Central memory CD8-positive, alpha-beta T cell (primary cell): ENCODE measurements at regions not wholly inside any gene's neighbourhood (a gene's known extent, or its start where the extent isn't known, plus 50 kb on each side); places are given as distances from the start of the nearest gene placed in this dataset.

Experiments used
- ATAC-seq: fragments of 150-1000 bp; cut with Tn5 transposase; replicated peaks from 2 replicates; pipeline ENCODE4 v1.10.0; 2022; ENCODE audit warnings: mild to moderate bottlenecking, moderate FRiP score, moderate number of reproducible peaks; ENCODE audit not compliant: poor library complexity, severe bottlenecking; ENCODE audit errors: extremely low read depth
- DNase-seq, 2 donors: peaks; one replicate each; pipeline ENCODE4 v3.0.0; 2021; ENCODE audit warnings: low spot score in 2 of 2
- H3K27ac Mint-ChIP-seq: one replicate; pipeline ENCODE4 v1.8.0; 2022; ENCODE audit warnings: low read depth, mild to moderate bottlenecking, moderate library complexity, mixed read lengths
- H3K27me3 Mint-ChIP-seq: one replicate; pipeline ENCODE4 v1.8.0; 2022; ENCODE audit warnings: mixed read lengths
- H3K36me3 Mint-ChIP-seq: one replicate; pipeline ENCODE4 v1.8.0; 2022; ENCODE audit warnings: mild to moderate bottlenecking, moderate library complexity, mixed read lengths; ENCODE audit not compliant: insufficient read depth
- H3K4me1 Mint-ChIP-seq: one replicate; pipeline ENCODE4 v1.8.0; 2022; ENCODE audit warnings: mixed read lengths
- H3K4me3 Mint-ChIP-seq: one replicate; pipeline ENCODE4 v1.8.0; 2022; ENCODE audit warnings: mild to moderate bottlenecking, moderate library complexity, mixed read lengths
- H3K9me3 Mint-ChIP-seq: one replicate; pipeline ENCODE4 v1.8.0; 2022; ENCODE audit warnings: mixed read lengths

GRCh38 chr5:20434786-20435185 is 446.8 kb upstream of the CDH18 start:
- Mint-ChIP-seq H3K36me3 (no peaks in the 10 kb centered on the region), H3K4me3 (no peak overlapping the region), H3K27ac (no peak overlapping the region), H3K4me1 (no peaks in the 10 kb centered on the region), H3K27me3 (no peaks in the 10 kb centered on the region), H3K9me3 (peaks cover 11% of the 10 kb centered on the region)
- ATAC-seq, result no peak
- DNase-seq, result no peak

- peaks cover 8% of the 10 kb centered on the region for H3K9me3 Mint-ChIP-seq
- no peaks in the 10 kb centered on the region for H3K4me1 Mint-ChIP-seq
- H3K36me3 Mint-ChIP-seq, result no peaks in the 10 kb centered on the region
- no peaks in the 10 kb centered on the region for H3K27me3 Mint-ChIP-seq
- DNase-seq (no peak), ATAC-seq (no peak)
- H3K27ac Mint-ChIP-seq, result no peak overlapping the region
- no peak overlapping the region for H3K4me3 Mint-ChIP-seq
These were observed 433.1 kb upstream of the CDH18 start for GRCh38 chr5:20420991-20421595.
